HG02885 (cell line): ENCODE measurements at regions not wholly inside any gene's neighbourhood (a gene's known extent, or its start where the extent isn't known, plus 50 kb on each side); places are given as distances from the start of the nearest gene placed in this dataset.
A peak's percentile ranks its signal among the peaks of the same experiment; 100 is the strongest.

Source experiments
- ATAC-seq: cut with Tn5 transposase; IDR thresholded peaks from one replicate; pipeline ENCODE4 v1.9.1; 2021; ENCODE audit warnings: mild to moderate bottlenecking; ENCODE audit not compliant: unreplicated experiment, poor library complexity

- ATAC-seq = no peak
These were observed 163.6 kb upstream of the VRK2 start for GRCh38 chr2:57882895-57883515.

GRCh38 chr2:57884281-57884680 lies 162.3 kb upstream of the VRK2 start:
- ATAC-seq = no peak

- no peak for ATAC-seq
These were observed 160.9 kb upstream of the VRK2 start for GRCh38 chr2:57885742-57886141.

GRCh38 chr2:57886161-57886786 lies 160.3 kb upstream of the VRK2 start:
- ATAC-seq = no peak

GRCh38 chr2:57888463-57888862 lies 158.1 kb upstream of the VRK2 start:
- no peak for ATAC-seq

GRCh38 chr2:57890464-57890863 lies 156.1 kb upstream of the VRK2 start:
- peak; percentile 31 for ATAC-seq

- no peak for ATAC-seq
These were observed 155.4 kb upstream of the VRK2 start for GRCh38 chr2:57891086-57891712.

GRCh38 chr2:57892920-57893319 lies 153.7 kb upstream of the VRK2 start:
- ATAC-seq = peak; percentile 85

GRCh38 chr2:57893347-57893746 lies 153.3 kb upstream of the VRK2 start:
- no peak for ATAC-seq

- no peak for ATAC-seq
These were observed 152.8 kb upstream of the VRK2 start for GRCh38 chr2:57893786-57894185.

GRCh38 chr2:57894381-57894780 lies 152.2 kb upstream of the VRK2 start:
- no peak for ATAC-seq

GRCh38 chr2:57897920-57898319 lies 148.7 kb upstream of the VRK2 start:
- ATAC-seq = no peak

- no peak for ATAC-seq
These were observed 146.7 kb upstream of the VRK2 start for GRCh38 chr2:57899898-57900297.

- no peak for ATAC-seq
These were observed 144.0 kb upstream of the VRK2 start for GRCh38 chr2:57902578-57902977.

- peak; percentile 78 for ATAC-seq
These were observed 140.4 kb upstream of the VRK2 start for GRCh38 chr2:57906152-57906732.

GRCh38 chr2:57907411-57907810 lies 139.2 kb upstream of the VRK2 start:
- ATAC-seq = no peak

- peak; percentile 68 for ATAC-seq
These were observed 137.9 kb upstream of the VRK2 start for GRCh38 chr2:57908736-57909161.

- no peak for ATAC-seq
These were observed 128.5 kb upstream of the VRK2 start for GRCh38 chr2:57918126-57918525.

- no peak for ATAC-seq
These were observed 126.2 kb upstream of the VRK2 start for GRCh38 chr2:57920342-57920939.

- ATAC-seq = no peak
These were observed 111.9 kb upstream of the VRK2 start for GRCh38 chr2:57934659-57935058.

GRCh38 chr2:57936216-57936615 lies 110.4 kb upstream of the VRK2 start:
- ATAC-seq = no peak
